Endothelial cell of umbilical vein (primary cell): ENCODE measurements at regions not wholly inside any gene's neighbourhood (a gene's known extent, or its start where the extent isn't known, plus 50 kb on each side); places are given as distances from the start of the nearest gene placed in this dataset.

Experiments
- BruUV-seq: library from RNA; stranded (reverse); fragments of 400-500 nt; replicated peaks from 2 replicates; lab custom pipeline; 2021; lab: Mats Ljungman, UMichigan
- CTCF ChIA-PET: fragments of 300-600, 350-600 bp; sonication (Branson Sonifier 250); formaldehyde crosslinking; loops from one replicate; lab custom pipeline; 2021; ENCODE audit warnings: antibody characterized with exemption, inconsistent platforms; lab: Charles Lee
- POLR2A ChIA-PET: fragments of 300-600, 350-600 bp; sonication (Branson Sonifier 250); formaldehyde crosslinking; loops from one replicate; lab custom pipeline; 2021; ENCODE audit warnings: antibody characterized with exemption, inconsistent platforms; lab: Charles Lee
- DNase-seq: peaks from one replicate; pipeline ENCODE4 v3.0.0-alpha.2; 2011; ENCODE audit warnings: low read depth, low spot score
- FAIRE-seq: peaks from 2 replicates; lab custom pipeline; 2011; peaks lifted over from hg19 to GRCh38; lab: Jason Lieb, UNC
- H2AFZ ChIP-seq: 2 replicates; pipeline ENCODE4 v1.6.0; 2012; ENCODE audit warnings: low read depth, low read length, control low read depth, inconsistent platforms
- H3K27ac ChIP-seq: 2 replicates; pipeline ENCODE4 v1.5.1; 2011; ENCODE audit warnings: low read depth, mild to moderate bottlenecking, control low read depth, low read length, moderate library complexity; ENCODE audit not compliant: insufficient read depth
- H3K27me3 ChIP-seq, 2 experiments: 2 replicates each; pipeline versions ENCODE4 v1.6.0 to v1.6.1; 2011; ENCODE audit warnings: low read length in 2 of 2, mixed read lengths in 1 of 2; ENCODE audit not compliant: control insufficient read depth in 2 of 2, insufficient read depth in 2 of 2
- H3K36me3 ChIP-seq, 2 experiments: 2 replicates in 1 of 2; 3 replicates in 1 of 2; pipeline ENCODE4 v1.5.1; 2011; ENCODE audit warnings: low read length in 2 of 2, mild to moderate bottlenecking in 1 of 2, moderate library complexity in 1 of 2; ENCODE audit not compliant: control insufficient read depth in 2 of 2, insufficient read depth in 2 of 2; ENCODE audit errors: extremely low read depth in 1 of 2
- H3K4me1 ChIP-seq: 3 replicates; pipeline ENCODE4 v1.5.1; 2011; ENCODE audit warnings: mild to moderate bottlenecking, low read length; ENCODE audit not compliant: control insufficient read depth, insufficient read depth; ENCODE audit errors: extremely low read depth
- H3K4me2 ChIP-seq: 2 replicates; pipeline ENCODE4 v1.6.1; 2011; ENCODE audit warnings: low read length, control low read depth, mixed read lengths; ENCODE audit not compliant: insufficient read depth
- H3K4me3 ChIP-seq, 3 experiments: fragments of 200-600 bp in 1 of 3; sonication (generic), shearing (Covaris generic) in 1 of 3; replicated peaks in 1 of 3; 2 replicates each; pipeline ENCODE4 v1.5.1; 2011 to 2016; ENCODE audit warnings: control low read depth in 3 of 3, low read length in 3 of 3, mild to moderate bottlenecking in 2 of 3, inconsistent platforms in 1 of 3, low read depth in 1 of 3, moderate library complexity in 1 of 3; ENCODE audit not compliant: insufficient read depth in 1 of 3
- H3K79me2 ChIP-seq: 2 replicates; pipeline ENCODE4 v1.6.0; 2012; ENCODE audit warnings: low read length, inconsistent platforms; ENCODE audit not compliant: control insufficient read depth, insufficient read depth
- H3K9ac ChIP-seq: replicated peaks from 2 replicates; pipeline ENCODE3; 2011; ENCODE audit warnings: low read length, control low read depth; ENCODE audit not compliant: insufficient read depth; ENCODE audit errors: extremely low read depth
- H3K9me1 ChIP-seq: replicated peaks from 3 replicates; pipeline ENCODE4 v1.6.0; 2011; ENCODE audit warnings: mild to moderate bottlenecking, low read length; ENCODE audit not compliant: control insufficient read depth, insufficient read depth; ENCODE audit errors: extremely low read depth
- H3K9me3 ChIP-seq: replicated peaks from 2 replicates; pipeline ENCODE4 v1.5.1; 2012; ENCODE audit warnings: low read length, inconsistent platforms; ENCODE audit not compliant: control insufficient read depth, insufficient read depth
- H4K20me1 ChIP-seq: replicated peaks from 2 replicates; pipeline ENCODE3; 2011; ENCODE audit warnings: mild to moderate bottlenecking, low read length; ENCODE audit not compliant: control insufficient read depth, insufficient read depth; ENCODE audit errors: extremely low read depth
- CTCF ChIP-seq, 2 donors: IDR thresholded peaks; 1 replicate in 1 of 2; 2 replicates in 1 of 2; pipeline ENCODE4 v1.5.1; 2011; ENCODE audit warnings: low read length in 2 of 2, mild to moderate bottlenecking in 2 of 2, moderate library complexity in 2 of 2, control low read depth in 1 of 2, inconsistent platforms in 1 of 2, low read depth in 1 of 2; ENCODE audit not compliant: insufficient read depth in 1 of 2; ENCODE audit errors: extremely low read depth in 1 of 2
- GATA2 ChIP-seq: IDR thresholded peaks from 2 replicates; pipeline ENCODE4 v1.7.0; 2011; ENCODE audit warnings: low read depth, mild to moderate bottlenecking, moderate library complexity, mixed read lengths, low read length; ENCODE audit not compliant: insufficient read length, insufficient read depth
- MAX ChIP-seq: IDR thresholded peaks from 2 replicates; pipeline ENCODE4 v1.6.1; 2011; ENCODE audit not compliant: insufficient read depth, insufficient read length
- MYC ChIP-seq: IDR thresholded peaks from one replicate; pipeline ENCODE4 v1.6.1; 2011; ENCODE audit warnings: mild to moderate bottlenecking, low read depth, low read length
- dilution Hi-C: fragments of 300-500 bp; cut with MboI; formaldehyde crosslinking; loops from one replicate; pipeline ENCODE4 v1.15.0; 2019; ENCODE audit warnings: low sequenced_read_pairs; ENCODE audit not compliant: extremely low pct_ligation_motif_present
- intact Hi-C: fragments of 100-400 bp; cut with micrococcal nuclease; formaldehyde crosslinking; loops from one replicate; pipeline ENCODE4 v1.10.0; 2022

- no peak for FAIRE-seq
- ChIA-PET POLR2A (no interaction called here), CTCF (no interaction called here)
- H2AFZ ChIP-seq = no peak overlapping the region
- H3K4me1 ChIP-seq = no peaks in the 10 kb centered on the region
- no peak overlapping the region for H3K9ac ChIP-seq
- no peak overlapping the region for H3K27ac ChIP-seq
- TF ChIP-seq MYC (no peak), GATA2 (peak; percentile 66), MAX (no peak)
- intact Hi-C loops = no loop called here
- dilution Hi-C loops = no loop called here
- H3K4me3 ChIP-seq = no peak overlapping the region
- no TSS peak for BruUV-seq
- no peak for DNase-seq
- no peaks in the 10 kb centered on the region for H3K9me1 ChIP-seq
- H4K20me1 ChIP-seq = no peaks in the 10 kb centered on the region
- H3K4me2 ChIP-seq = no peak overlapping the region
- H3K79me2 ChIP-seq = no peaks in the 10 kb centered on the region
- H3K36me3 ChIP-seq = no peaks in the 10 kb centered on the region
- no peaks in the 10 kb centered on the region for H3K9me3 ChIP-seq
- no peaks in the 10 kb centered on the region for H3K27me3 ChIP-seq
Measured at GRCh38 chr20:7691647-7692269, 248.5 kb downstream of the HAO1 start.

- TF ChIP-seq CTCF (IDR thresholded peaks at IDR 0.05; ENCODE audit: extremely low read depth in 1 of 2, insufficient read depth in 1 of 2, low read depth in 1 of 2, low read length in 2 of 2) = no peak
- TF ChIP-seq MYC = no peak
- FAIRE-seq = no peak
- POLR2A ChIA-PET = no interaction called here
Measured at GRCh38 chr20:7692478-7692877, 247.8 kb downstream of the HAO1 start.

More at GRCh38 chr20:7692478-7692877, 247.8 kb downstream of the HAO1 start:
- Histone ChIP-seq H3K79me2 (no peaks in the 10 kb centered on the region), H3K9ac (no peak overlapping the region), H3K4me1 (no peaks in the 10 kb centered on the region), H3K27me3 (no peaks in the 10 kb centered on the region), H3K36me3 (no peaks in the 10 kb centered on the region), H3K4me3 (no peak overlapping the region), H3K27ac (no peak overlapping the region), H3K4me2 (no peak overlapping the region), H4K20me1 (no peaks in the 10 kb centered on the region), H3K9me3 (no peaks in the 10 kb centered on the region), H2AFZ (no peak overlapping the region), H3K9me1 (no peaks in the 10 kb centered on the region)
- no peak for DNase-seq
- dilution Hi-C loops = no loop called here
- CTCF ChIA-PET = no interaction called here
- intact Hi-C loops = no loop called here
- no TSS peak for BruUV-seq
